Choroid plexus epithelial cell (primary cell): ENCODE measurements at regions not wholly inside any gene's neighbourhood (a gene's known extent, or its start where the extent isn't known, plus 50 kb on each side); places are given as distances from the start of the nearest gene placed in this dataset.

Experiments
- DNase-seq: peaks from one replicate; pipeline ENCODE4 v3.0.0-alpha.2; 2010; ENCODE audit warnings: low read depth
- H3K4me3 ChIP-seq: 2 replicates; pipeline ENCODE4 v1.5.1; 2011; ENCODE audit warnings: low read depth, mild to moderate bottlenecking, control low read depth, low read length, moderate library complexity
- TF ChIP-seq, protein P1 (sequence below): conservative IDR thresholded peaks from 2 replicates; pipeline ENCODE4 v1.5.1; 2011; ENCODE audit warnings: low read depth, mild to moderate bottlenecking, control low read depth, inconsistent platforms, low read length, moderate library complexity

GRCh38 chr2:217216982-217217381 is 357.1 kb upstream of the TNP1 start:
- H3K4me3 ChIP-seq, result no peak overlapping the region
- no peak for DNase-seq
- TF ChIP-seq, protein P1, sequence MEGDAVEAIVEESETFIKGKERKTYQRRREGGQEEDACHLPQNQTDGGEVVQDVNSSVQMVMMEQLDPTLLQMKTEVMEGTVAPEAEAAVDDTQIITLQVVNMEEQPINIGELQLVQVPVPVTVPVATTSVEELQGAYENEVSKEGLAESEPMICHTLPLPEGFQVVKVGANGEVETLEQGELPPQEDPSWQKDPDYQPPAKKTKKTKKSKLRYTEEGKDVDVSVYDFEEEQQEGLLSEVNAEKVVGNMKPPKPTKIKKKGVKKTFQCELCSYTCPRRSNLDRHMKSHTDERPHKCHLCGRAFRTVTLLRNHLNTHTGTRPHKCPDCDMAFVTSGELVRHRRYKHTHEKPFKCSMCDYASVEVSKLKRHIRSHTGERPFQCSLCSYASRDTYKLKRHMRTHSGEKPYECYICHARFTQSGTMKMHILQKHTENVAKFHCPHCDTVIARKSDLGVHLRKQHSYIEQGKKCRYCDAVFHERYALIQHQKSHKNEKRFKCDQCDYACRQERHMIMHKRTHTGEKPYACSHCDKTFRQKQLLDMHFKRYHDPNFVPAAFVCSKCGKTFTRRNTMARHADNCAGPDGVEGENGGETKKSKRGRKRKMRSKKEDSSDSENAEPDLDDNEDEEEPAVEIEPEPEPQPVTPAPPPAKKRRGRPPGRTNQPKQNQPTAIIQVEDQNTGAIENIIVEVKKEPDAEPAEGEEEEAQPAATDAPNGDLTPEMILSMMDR, result no peak

DNA sequence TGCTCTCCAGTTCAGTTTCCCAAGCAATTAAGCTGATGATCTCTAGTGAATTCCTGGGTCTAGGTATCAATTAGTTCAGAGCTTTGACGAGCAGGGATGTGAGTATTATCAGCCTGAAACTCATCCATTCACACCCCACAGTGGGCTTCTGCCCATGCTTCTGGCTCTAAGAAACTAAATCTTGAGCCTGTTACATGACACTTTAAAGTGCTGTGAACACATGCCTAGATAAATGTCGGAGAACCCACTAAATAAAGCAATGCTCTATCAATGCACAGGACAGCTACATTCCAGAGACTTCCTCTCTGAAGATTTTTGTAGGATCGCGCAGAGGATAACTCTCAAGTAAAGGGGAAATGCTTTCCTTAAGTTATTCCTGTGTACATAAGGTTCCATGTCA is 356.5 kb upstream of the TNP1 start:
- TF ChIP-seq, protein P1, result no peak
- no peak overlapping the region for H3K4me3 ChIP-seq
- DNase-seq, result no peak

DNA sequence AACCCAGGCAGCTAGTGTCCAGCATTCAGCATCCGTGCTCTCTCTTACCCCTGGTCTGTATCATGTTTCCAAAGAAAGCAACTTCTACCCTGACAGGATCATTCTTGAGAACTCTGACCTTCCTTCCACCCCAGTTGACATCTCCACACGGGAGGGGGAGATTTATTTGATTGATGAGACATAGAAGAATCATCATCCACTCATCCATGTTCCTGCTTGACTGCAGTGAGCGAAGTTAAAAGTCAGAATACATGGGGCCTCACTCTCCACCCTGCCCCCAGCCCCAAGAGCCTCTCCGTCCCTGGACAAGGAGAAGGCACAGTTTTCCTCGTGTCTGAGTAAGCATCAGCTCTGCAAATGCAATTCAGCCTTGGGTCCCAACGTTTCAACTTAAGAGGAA is 356.0 kb upstream of the TNP1 start:
- TF ChIP-seq, protein P1, result no peak
- DNase-seq, result no peak
- H3K4me3 ChIP-seq, result no peak overlapping the region

- DNase-seq, result no peak
- TF ChIP-seq, protein P1, result no peak
- no peak overlapping the region for H3K4me3 ChIP-seq
Observed at GRCh38 chr2:217208867-217209266, 349.0 kb upstream of the TNP1 start.

GRCh38 chr2:217207699-217208010 is 347.8 kb upstream of the TNP1 start:
- DNase-seq, result no peak
- no peak overlapping the region for H3K4me3 ChIP-seq
- TF ChIP-seq, protein P1, result no peak

- DNase-seq, result no peak
- no peak overlapping the region for H3K4me3 ChIP-seq
- TF ChIP-seq, protein P1, result no peak
Observed at GRCh38 chr2:217206907-217207698, 347.2 kb upstream of the TNP1 start.
